HCT116 (cell line): ENCODE measurements at regions not wholly inside any gene's neighbourhood (a gene's known extent, or its start where the extent isn't known, plus 50 kb on each side); places are given as distances from the start of the nearest gene placed in this dataset.
"Not testable (repeated sequence)": the region's sequence is repeated elsewhere in the genome, so short reads cannot be mapped to it uniquely, and the experiment has no call there.

ENCODE experiments used
- CEBPB ChIP-seq: IDR thresholded peaks from 2 replicates; pipeline ENCODE4 v1.6.1; 2012; ENCODE audit warnings: low read depth
- CTCF ChIP-seq, 3 experiments: fragments of 200-600 bp in 1 of 3; sonication (generic) in 1 of 3; IDR thresholded peaks in 2 of 3; conservative IDR thresholded peaks in 1 of 3; 2 replicates each; pipeline ENCODE4 v1.5.1; 2012 to 2017; ENCODE audit warnings: low read depth in 2 of 3, low read length in 2 of 3, antibody characterized with exemption in 1 of 3, borderline replicate concordance in 1 of 3, control low read depth in 1 of 3, mild to moderate bottlenecking in 1 of 3, mixed read lengths in 1 of 3, mixed run types in 1 of 3, moderate library complexity in 1 of 3; ENCODE audit not compliant: insufficient read depth in 1 of 3
- ELF1 ChIP-seq: IDR thresholded peaks from 2 replicates; pipeline ENCODE4 v1.6.1; 2012; ENCODE audit warnings: low read depth, borderline replicate concordance
- EZH2 ChIP-seq: fragments of 200-600 bp; sonication (generic); IDR thresholded peaks from 2 replicates; pipeline ENCODE4 v1.6.1; 2017; ENCODE audit warnings: antibody characterized with exemption, mixed run types
- EZH2phosphoT487 ChIP-seq: fragments of 200-600 bp; IDR thresholded peaks from 2 replicates; pipeline ENCODE4 v1.6.1; 2018; ENCODE audit warnings: antibody characterized with exemption, borderline replicate concordance
- POLR2A ChIP-seq: IDR thresholded peaks from 2 replicates; pipeline ENCODE4 v1.7.0; 2011; ENCODE audit warnings: borderline replicate concordance; ENCODE audit not compliant: insufficient read depth, insufficient read length; ENCODE audit errors: extremely low read depth
- RAD21 ChIP-seq: IDR thresholded peaks from 2 replicates; pipeline ENCODE4 v1.6.1; 2012; ENCODE audit warnings: low read depth, mild to moderate bottlenecking
- SP1 ChIP-seq: IDR thresholded peaks from 2 replicates; pipeline ENCODE4 v1.6.1; 2012; ENCODE audit warnings: low read depth
- YY1 ChIP-seq: IDR thresholded peaks from 2 replicates; pipeline ENCODE4 v1.6.1; 2011; ENCODE audit warnings: low read length, low read depth, moderate library complexity, mild to moderate bottlenecking; ENCODE audit not compliant: insufficient replicate concordance; ENCODE audit errors: extremely low read depth
- TF ChIP-seq, protein P1 (sequence below): IDR thresholded peaks from 2 replicates; pipeline ENCODE4 v1.6.1; 2012; ENCODE audit warnings: low read depth
- TF ChIP-seq, protein P2 (sequence below): IDR thresholded peaks from 2 replicates; pipeline ENCODE4 v1.6.1; 2011; ENCODE audit warnings: mild to moderate bottlenecking, low read length, moderate library complexity; ENCODE audit not compliant: insufficient replicate concordance; ENCODE audit errors: extremely low read depth

DNA sequence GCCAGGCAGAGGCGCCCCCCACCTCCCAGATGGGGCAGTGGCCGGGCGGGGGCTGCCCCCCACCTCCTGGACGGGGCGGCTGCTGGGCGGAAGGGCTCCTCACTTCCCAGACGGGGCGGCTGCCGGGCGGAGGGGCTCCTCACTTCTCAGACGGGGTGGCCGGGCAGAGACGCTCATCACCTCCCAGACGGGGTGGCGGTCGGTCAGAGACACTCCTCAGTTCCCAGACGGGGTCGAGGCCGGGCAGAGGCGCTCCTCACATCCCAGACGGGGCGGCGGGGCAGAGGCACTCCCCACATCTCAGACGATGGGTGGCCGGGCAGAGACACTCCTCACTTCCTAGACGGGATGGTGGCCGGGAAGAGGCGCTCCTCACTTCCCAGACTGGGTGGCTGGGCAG is 79.9 kb upstream of the OR9Q1 start:
- not testable (repeated sequence) for TF ChIP-seq CTCF (IDR thresholded peaks at IDR 0.05 in 2 of 3, conservative IDR thresholded peaks at IDR 0.05 in 1 of 3; ENCODE audit: borderline replicate concordance in 1 of 3, insufficient read depth in 1 of 3, low read depth in 2 of 3, low read length in 2 of 3); CEBPB; EZH2; RAD21; EZH2phosphoT487; POLR2A; SP1; YY1; ELF1
- TF ChIP-seq, protein P1, sequence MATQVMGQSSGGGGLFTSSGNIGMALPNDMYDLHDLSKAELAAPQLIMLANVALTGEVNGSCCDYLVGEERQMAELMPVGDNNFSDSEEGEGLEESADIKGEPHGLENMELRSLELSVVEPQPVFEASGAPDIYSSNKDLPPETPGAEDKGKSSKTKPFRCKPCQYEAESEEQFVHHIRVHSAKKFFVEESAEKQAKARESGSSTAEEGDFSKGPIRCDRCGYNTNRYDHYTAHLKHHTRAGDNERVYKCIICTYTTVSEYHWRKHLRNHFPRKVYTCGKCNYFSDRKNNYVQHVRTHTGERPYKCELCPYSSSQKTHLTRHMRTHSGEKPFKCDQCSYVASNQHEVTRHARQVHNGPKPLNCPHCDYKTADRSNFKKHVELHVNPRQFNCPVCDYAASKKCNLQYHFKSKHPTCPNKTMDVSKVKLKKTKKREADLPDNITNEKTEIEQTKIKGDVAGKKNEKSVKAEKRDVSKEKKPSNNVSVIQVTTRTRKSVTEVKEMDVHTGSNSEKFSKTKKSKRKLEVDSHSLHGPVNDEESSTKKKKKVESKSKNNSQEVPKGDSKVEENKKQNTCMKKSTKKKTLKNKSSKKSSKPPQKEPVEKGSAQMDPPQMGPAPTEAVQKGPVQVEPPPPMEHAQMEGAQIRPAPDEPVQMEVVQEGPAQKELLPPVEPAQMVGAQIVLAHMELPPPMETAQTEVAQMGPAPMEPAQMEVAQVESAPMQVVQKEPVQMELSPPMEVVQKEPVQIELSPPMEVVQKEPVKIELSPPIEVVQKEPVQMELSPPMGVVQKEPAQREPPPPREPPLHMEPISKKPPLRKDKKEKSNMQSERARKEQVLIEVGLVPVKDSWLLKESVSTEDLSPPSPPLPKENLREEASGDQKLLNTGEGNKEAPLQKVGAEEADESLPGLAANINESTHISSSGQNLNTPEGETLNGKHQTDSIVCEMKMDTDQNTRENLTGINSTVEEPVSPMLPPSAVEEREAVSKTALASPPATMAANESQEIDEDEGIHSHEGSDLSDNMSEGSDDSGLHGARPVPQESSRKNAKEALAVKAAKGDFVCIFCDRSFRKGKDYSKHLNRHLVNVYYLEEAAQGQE, result not testable (repeated sequence)
- TF ChIP-seq, protein P2, sequence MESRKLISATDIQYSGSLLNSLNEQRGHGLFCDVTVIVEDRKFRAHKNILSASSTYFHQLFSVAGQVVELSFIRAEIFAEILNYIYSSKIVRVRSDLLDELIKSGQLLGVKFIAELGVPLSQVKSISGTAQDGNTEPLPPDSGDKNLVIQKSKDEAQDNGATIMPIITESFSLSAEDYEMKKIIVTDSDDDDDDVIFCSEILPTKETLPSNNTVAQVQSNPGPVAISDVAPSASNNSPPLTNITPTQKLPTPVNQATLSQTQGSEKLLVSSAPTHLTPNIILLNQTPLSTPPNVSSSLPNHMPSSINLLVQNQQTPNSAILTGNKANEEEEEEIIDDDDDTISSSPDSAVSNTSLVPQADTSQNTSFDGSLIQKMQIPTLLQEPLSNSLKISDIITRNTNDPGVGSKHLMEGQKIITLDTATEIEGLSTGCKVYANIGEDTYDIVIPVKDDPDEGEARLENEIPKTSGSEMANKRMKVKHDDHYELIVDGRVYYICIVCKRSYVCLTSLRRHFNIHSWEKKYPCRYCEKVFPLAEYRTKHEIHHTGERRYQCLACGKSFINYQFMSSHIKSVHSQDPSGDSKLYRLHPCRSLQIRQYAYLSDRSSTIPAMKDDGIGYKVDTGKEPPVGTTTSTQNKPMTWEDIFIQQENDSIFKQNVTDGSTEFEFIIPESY, result not testable (repeated sequence)
